GM23338 (cell line): ENCODE measurements at regions not wholly inside any gene's neighbourhood (a gene's known extent, or its start where the extent isn't known, plus 50 kb on each side); places are given as distances from the start of the nearest gene placed in this dataset.
A peak's percentile ranks its signal among the peaks of the same experiment; 100 is the strongest.

Experiments
- ATAC-seq: fragments of 200-7000 bp; cut with Tn5 transposase; 3 replicates; pipeline ENCODE4 v1.9.1; 2020
- DNase-seq: peaks from one replicate; pipeline ENCODE4 v3.0.0-alpha.2; 2015; ENCODE audit warnings: low spot score
- H2AFZ ChIP-seq: fragments of 200-600 bp; sonication (generic); 2 replicates; pipeline ENCODE4 v1.8.0; 2016; ENCODE audit warnings: antibody characterized with exemption, mild to moderate bottlenecking, moderate library complexity
- H3F3A ChIP-seq: fragments of 200-600 bp; sonication (generic); replicated peaks from 2 replicates; pipeline ENCODE4 v1.8.0; 2017; ENCODE audit warnings: antibody characterized with exemption, mixed run types, low read depth
- H3K27ac ChIP-seq: fragments of 200-600 bp; sonication (generic); 2 replicates; pipeline ENCODE4 v1.6.1; 2016; ENCODE audit warnings: low read depth
- H3K27me3 ChIP-seq: fragments of 200-600 bp; sonication (generic); 2 replicates; pipeline ENCODE4 v1.8.0; 2016; ENCODE audit warnings: mild to moderate bottlenecking, mixed run types, moderate library complexity; ENCODE audit not compliant: insufficient read depth
- H3K36me3 ChIP-seq: fragments of 200-600 bp; sonication (generic); 2 replicates; pipeline ENCODE4 v1.8.0; 2016; ENCODE audit warnings: mild to moderate bottlenecking; ENCODE audit not compliant: insufficient read depth
- H3K4me1 ChIP-seq: fragments of 200-600 bp; sonication (generic); 2 replicates; pipeline ENCODE4 v1.8.0; 2016; ENCODE audit warnings: mild to moderate bottlenecking, moderate library complexity; ENCODE audit not compliant: insufficient read depth
- H3K4me2 ChIP-seq: fragments of 200-600 bp; sonication (generic); 2 replicates; pipeline ENCODE4 v1.7.1; 2017; ENCODE audit warnings: mixed run types
- H3K4me3 ChIP-seq: fragments of 200-600 bp; sonication (generic); 2 replicates; pipeline ENCODE4 v1.6.1; 2016; ENCODE audit warnings: mixed run types
- H3K79me2 ChIP-seq: fragments of 200-600 bp; sonication (generic); replicated peaks from 2 replicates; pipeline ENCODE4 v1.8.0; 2017; ENCODE audit warnings: mild to moderate bottlenecking; ENCODE audit not compliant: insufficient read depth
- H3K9me2 ChIP-seq: fragments of 200-600 bp; sonication (generic); 2 replicates; pipeline ENCODE4 v1.8.0; 2017; ENCODE audit not compliant: insufficient read depth
- H4K20me1 ChIP-seq: fragments of 200-600 bp; sonication (generic); replicated peaks from 2 replicates; pipeline ENCODE4 v1.8.0; 2017; ENCODE audit warnings: mild to moderate bottlenecking; ENCODE audit not compliant: insufficient read depth
- H3K27ac Mint-ChIP-seq: 2 replicates; pipeline ENCODE4 v1.8.0; 2020; ENCODE audit warnings: inconsistent platforms, mild to moderate bottlenecking, moderate library complexity, mixed read lengths
- H3K27me3 Mint-ChIP-seq: 3 replicates; pipeline ENCODE4 v1.8.0; 2022; ENCODE audit warnings: low read depth, mild to moderate bottlenecking, moderate library complexity, mixed read lengths, inconsistent platforms; ENCODE audit not compliant: insufficient read depth, poor library complexity
- H3K36me3 Mint-ChIP-seq: 3 replicates; pipeline ENCODE4 v1.8.0; 2021; ENCODE audit warnings: low read depth, mild to moderate bottlenecking, inconsistent platforms, moderate library complexity, mixed read lengths
- H3K4me1 Mint-ChIP-seq: 3 replicates; pipeline ENCODE4 v1.8.0; 2020; ENCODE audit warnings: mild to moderate bottlenecking, inconsistent platforms, mixed read lengths
- H3K4me3 Mint-ChIP-seq: 3 replicates; pipeline ENCODE4 v1.8.0; 2021; ENCODE audit warnings: moderate library complexity, mild to moderate bottlenecking, inconsistent platforms, mixed read lengths
- H3K9me3 Mint-ChIP-seq: 3 replicates; pipeline ENCODE4 v1.8.0; 2020; ENCODE audit warnings: moderate library complexity, mild to moderate bottlenecking, inconsistent platforms, mixed read lengths
- CREB1 ChIP-seq: fragments of 250-450 bp; sonication (Bioruptor Pico); IDR thresholded peaks from 2 replicates; pipeline ENCODE4 v1.5.0; 2020; ENCODE audit warnings: low read depth, mild to moderate bottlenecking, moderate library complexity
- EZH2 ChIP-seq: fragments of 200-600 bp; sonication (generic); IDR thresholded peaks from one replicate; pipeline ENCODE4 v1.8.0; 2017; ENCODE audit warnings: antibody characterized with exemption, mild to moderate bottlenecking, low read depth; ENCODE audit not compliant: unreplicated experiment
- ZNF114 ChIP-seq: fragments of 250-450 bp; sonication (Bioruptor Pico); IDR thresholded peaks from 2 replicates; pipeline ENCODE4 v1.5.0; 2020; ENCODE audit warnings: mild to moderate bottlenecking, moderate library complexity
- ZNF331 ChIP-seq: fragments of 250-450 bp; sonication (Bioruptor Pico); IDR thresholded peaks from 2 replicates; pipeline ENCODE4 v1.5.0; 2020; ENCODE audit warnings: low read depth, mild to moderate bottlenecking, moderate library complexity
- TF ChIP-seq, protein P1 (sequence below): fragments of 250-450 bp; sonication (Bioruptor Pico); IDR thresholded peaks from 2 replicates; pipeline ENCODE4 v1.5.0; 2020; ENCODE audit warnings: mild to moderate bottlenecking, moderate library complexity
- TF ChIP-seq, protein P2 (sequence below): IDR thresholded peaks from one replicate; pipeline ENCODE4 v1.6.1; 2018; ENCODE audit warnings: antibody characterized with exemption; ENCODE audit not compliant: unreplicated experiment

DNA sequence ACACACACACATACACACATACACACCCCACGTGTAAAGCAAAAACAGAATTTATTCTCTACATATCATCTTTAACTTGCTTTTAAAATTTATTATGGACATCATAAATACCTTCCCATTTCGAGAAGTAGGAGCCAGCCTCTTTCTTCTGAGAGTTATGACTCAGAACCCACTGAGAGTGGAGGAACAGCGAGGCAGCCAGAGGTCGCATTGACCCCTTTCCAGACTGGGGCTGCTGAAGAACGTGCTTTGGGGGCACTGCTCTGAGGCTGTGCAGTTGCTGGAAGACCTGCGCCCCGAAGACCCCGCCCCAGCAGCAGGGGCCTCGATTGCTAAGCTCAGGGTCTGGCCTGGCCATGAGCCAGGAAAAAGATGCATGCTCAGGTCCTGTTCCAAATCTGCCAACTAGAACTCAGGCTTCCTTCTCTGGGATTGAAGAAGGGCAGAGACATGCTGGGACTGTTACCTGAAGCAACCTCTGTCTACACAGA is 133.8 kb upstream of the TWIST2 start (continued):
- TF ChIP-seq, protein P1, sequence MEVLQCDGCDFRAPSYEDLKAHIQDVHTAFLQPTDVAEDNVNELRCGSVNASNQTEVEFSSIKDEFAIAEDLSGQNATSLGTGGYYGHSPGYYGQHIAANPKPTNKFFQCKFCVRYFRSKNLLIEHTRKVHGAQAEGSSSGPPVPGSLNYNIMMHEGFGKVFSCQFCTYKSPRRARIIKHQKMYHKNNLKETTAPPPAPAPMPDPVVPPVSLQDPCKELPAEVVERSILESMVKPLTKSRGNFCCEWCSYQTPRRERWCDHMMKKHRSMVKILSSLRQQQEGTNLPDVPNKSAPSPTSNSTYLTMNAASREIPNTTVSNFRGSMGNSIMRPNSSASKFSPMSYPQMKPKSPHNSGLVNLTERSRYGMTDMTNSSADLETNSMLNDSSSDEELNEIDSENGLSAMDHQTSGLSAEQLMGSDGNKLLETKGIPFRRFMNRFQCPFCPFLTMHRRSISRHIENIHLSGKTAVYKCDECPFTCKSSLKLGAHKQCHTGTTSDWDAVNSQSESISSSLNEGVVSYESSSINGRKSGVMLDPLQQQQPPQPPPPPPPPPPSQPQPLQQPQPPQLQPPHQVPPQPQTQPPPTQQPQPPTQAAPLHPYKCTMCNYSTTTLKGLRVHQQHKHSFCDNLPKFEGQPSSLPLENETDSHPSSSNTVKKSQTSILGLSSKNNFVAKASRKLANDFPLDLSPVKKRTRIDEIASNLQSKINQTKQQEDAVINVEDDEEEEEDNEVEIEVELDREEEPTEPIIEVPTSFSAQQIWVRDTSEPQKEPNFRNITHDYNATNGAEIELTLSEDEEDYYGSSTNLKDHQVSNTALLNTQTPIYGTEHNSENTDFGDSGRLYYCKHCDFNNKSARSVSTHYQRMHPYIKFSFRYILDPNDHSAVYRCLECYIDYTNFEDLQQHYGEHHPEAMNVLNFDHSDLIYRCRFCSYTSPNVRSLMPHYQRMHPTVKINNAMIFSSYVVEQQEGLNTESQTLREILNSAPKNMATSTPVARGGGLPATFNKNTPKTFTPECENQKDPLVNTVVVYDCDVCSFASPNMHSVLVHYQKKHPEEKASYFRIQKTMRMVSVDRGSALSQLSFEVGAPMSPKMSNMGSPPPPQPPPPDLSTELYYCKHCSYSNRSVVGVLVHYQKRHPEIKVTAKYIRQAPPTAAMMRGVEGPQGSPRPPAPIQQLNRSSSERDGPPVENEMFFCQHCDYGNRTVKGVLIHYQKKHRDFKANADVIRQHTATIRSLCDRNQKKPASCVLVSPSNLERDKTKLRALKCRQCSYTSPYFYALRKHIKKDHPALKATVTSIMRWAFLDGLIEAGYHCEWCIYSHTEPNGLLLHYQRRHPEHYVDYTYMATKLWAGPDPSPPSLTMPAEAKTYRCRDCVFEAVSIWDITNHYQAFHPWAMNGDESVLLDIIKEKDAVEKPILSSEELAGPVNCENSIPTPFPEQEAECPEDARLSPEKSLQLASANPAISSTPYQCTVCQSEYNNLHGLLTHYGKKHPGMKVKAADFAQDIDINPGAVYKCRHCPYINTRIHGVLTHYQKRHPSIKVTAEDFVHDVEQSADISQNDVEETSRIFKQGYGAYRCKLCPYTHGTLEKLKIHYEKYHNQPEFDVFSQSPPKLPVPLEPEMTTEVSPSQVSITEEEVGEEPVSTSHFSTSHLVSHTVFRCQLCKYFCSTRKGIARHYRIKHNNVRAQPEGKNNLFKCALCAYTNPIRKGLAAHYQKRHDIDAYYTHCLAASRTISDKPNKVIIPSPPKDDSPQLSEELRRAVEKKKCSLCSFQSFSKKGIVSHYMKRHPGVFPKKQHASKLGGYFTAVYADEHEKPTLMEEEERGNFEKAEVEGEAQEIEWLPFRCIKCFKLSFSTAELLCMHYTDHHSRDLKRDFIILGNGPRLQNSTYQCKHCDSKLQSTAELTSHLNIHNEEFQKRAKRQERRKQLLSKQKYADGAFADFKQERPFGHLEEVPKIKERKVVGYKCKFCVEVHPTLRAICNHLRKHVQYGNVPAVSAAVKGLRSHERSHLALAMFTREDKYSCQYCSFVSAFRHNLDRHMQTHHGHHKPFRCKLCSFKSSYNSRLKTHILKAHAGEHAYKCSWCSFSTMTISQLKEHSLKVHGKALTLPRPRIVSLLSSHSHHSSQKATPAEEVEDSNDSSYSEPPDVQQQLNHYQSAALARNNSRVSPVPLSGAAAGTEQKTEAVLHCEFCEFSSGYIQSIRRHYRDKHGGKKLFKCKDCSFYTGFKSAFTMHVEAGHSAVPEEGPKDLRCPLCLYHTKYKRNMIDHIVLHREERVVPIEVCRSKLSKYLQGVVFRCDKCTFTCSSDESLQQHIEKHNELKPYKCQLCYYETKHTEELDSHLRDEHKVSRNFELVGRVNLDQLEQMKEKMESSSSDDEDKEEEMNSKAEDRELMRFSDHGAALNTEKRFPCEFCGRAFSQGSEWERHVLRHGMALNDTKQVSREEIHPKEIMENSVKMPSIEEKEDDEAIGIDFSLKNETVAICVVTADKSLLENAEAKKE (CRISPR knock-in tag) = no peak
- TF ChIP-seq CREB1 (CRISPR knock-in tag) (no peak), ZNF331 (no peak), EZH2 (no peak)

DNA sequence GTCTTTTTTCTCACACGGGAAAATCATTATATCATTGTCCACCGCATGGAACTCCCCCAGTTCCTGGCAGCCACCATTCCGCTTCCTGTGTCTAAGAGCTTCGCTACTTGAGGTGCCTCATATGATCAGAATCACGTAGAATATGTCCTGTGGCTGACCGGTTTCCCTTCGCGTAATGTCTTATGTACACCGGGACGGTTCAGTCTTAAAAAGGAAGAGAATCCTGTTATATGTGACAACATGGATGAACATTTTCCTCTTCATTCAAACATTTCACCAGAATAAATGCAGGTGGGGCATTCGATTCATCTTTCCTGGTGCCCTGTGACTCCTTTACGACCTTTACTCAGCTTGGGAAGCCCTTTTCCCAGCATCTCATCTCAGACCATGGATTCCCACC is 131.7 kb upstream of the TWIST2 start:
- peaks cover 3% of the 10 kb centered on the region for H3K27me3 Mint-ChIP-seq
- no peak overlapping the region for H3K27ac Mint-ChIP-seq
- Histone ChIP-seq H3K4me3 (no peak overlapping the region), H3K27ac (no peak overlapping the region), H3K4me2 (no peak overlapping the region), H3F3A (no peaks in the 10 kb centered on the region), H3K9me2 (peaks cover 5% of the 10 kb centered on the region; the same call in 1 of the 2 replicates), H4K20me1 (no peaks in the 10 kb centered on the region), H2AFZ (peak overlapping the region; percentile 94), H3K79me2 (no peaks in the 10 kb centered on the region), H3K36me3 (no peaks in the 10 kb centered on the region), H3K27me3 (no peaks in the 10 kb centered on the region), H3K4me1 (no peaks in the 10 kb centered on the region)
- peaks cover 9% of the 10 kb centered on the region; the same call in 2 of the 3 replicates for H3K4me1 Mint-ChIP-seq
- H3K9me3 Mint-ChIP-seq = 0 out of 3 replicates have a peak, but pooled peaks cover 3% of the 10 kb centered on the region
- no peak overlapping the region for H3K4me3 Mint-ChIP-seq
- no peaks in the 10 kb centered on the region for H3K36me3 Mint-ChIP-seq
- ATAC-seq (no peak), DNase-seq (no peak)
- TF ChIP-seq, protein P2, sequence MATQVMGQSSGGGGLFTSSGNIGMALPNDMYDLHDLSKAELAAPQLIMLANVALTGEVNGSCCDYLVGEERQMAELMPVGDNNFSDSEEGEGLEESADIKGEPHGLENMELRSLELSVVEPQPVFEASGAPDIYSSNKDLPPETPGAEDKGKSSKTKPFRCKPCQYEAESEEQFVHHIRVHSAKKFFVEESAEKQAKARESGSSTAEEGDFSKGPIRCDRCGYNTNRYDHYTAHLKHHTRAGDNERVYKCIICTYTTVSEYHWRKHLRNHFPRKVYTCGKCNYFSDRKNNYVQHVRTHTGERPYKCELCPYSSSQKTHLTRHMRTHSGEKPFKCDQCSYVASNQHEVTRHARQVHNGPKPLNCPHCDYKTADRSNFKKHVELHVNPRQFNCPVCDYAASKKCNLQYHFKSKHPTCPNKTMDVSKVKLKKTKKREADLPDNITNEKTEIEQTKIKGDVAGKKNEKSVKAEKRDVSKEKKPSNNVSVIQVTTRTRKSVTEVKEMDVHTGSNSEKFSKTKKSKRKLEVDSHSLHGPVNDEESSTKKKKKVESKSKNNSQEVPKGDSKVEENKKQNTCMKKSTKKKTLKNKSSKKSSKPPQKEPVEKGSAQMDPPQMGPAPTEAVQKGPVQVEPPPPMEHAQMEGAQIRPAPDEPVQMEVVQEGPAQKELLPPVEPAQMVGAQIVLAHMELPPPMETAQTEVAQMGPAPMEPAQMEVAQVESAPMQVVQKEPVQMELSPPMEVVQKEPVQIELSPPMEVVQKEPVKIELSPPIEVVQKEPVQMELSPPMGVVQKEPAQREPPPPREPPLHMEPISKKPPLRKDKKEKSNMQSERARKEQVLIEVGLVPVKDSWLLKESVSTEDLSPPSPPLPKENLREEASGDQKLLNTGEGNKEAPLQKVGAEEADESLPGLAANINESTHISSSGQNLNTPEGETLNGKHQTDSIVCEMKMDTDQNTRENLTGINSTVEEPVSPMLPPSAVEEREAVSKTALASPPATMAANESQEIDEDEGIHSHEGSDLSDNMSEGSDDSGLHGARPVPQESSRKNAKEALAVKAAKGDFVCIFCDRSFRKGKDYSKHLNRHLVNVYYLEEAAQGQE = no peak
- TF ChIP-seq ZNF331 (no peak), ZNF114 (CRISPR knock-in tag) (no peak)
